Glutamatergic neuron (in vitro differentiated cells): ENCODE measurements at regions not wholly inside any gene's neighbourhood (a gene's known extent, or its start where the extent isn't known, plus 50 kb on each side); places are given as distances from the start of the nearest gene placed in this dataset.

Experiments used
- DNase-seq: peaks from one replicate; pipeline ENCODE4 v3.0.0; 2022
- H3K27ac Mint-ChIP-seq: one replicate; pipeline ENCODE4 v1.8.0; 2020; ENCODE audit warnings: mild to moderate bottlenecking, mixed read lengths, inconsistent platforms; ENCODE audit not compliant: unreplicated experiment
- H3K27me3 Mint-ChIP-seq: one replicate; pipeline ENCODE4 v1.8.0; 2020; ENCODE audit warnings: mild to moderate bottlenecking, moderate library complexity, mixed read lengths, inconsistent platforms; ENCODE audit not compliant: unreplicated experiment
- H3K36me3 Mint-ChIP-seq: one replicate; pipeline ENCODE4 v1.8.0; 2020; ENCODE audit warnings: mild to moderate bottlenecking, mixed read lengths, inconsistent platforms; ENCODE audit not compliant: unreplicated experiment
- H3K4me1 Mint-ChIP-seq: one replicate; pipeline ENCODE4 v1.8.0; 2020; ENCODE audit warnings: mild to moderate bottlenecking, low read depth, mixed read lengths, inconsistent platforms; ENCODE audit not compliant: unreplicated experiment
- H3K4me3 Mint-ChIP-seq: one replicate; pipeline ENCODE4 v1.8.0; 2020; ENCODE audit warnings: mild to moderate bottlenecking, mixed read lengths, inconsistent platforms; ENCODE audit not compliant: unreplicated experiment
- H3K9me3 Mint-ChIP-seq: one replicate; pipeline ENCODE4 v1.8.0; 2020; ENCODE audit warnings: mild to moderate bottlenecking, moderate library complexity, mixed read lengths, inconsistent platforms; ENCODE audit not compliant: unreplicated experiment
- TF ChIP-seq, protein P1 (sequence below): fragments of 200-600 bp; sonication (generic); IDR thresholded peaks from one replicate; pipeline ENCODE4 v1.5.0; 2021; ENCODE audit not compliant: partially characterized antibody, unreplicated experiment

GRCh38 chr12:77319166-77319565 is 253.8 kb upstream of the E2F7 start:
- no peaks in the 10 kb centered on the region for H3K36me3 Mint-ChIP-seq
- no peak overlapping the region for H3K27ac Mint-ChIP-seq
- peaks cover 2% of the 10 kb centered on the region for H3K27me3 Mint-ChIP-seq
- H3K4me3 Mint-ChIP-seq, result no peak overlapping the region
- TF ChIP-seq, protein P1, sequence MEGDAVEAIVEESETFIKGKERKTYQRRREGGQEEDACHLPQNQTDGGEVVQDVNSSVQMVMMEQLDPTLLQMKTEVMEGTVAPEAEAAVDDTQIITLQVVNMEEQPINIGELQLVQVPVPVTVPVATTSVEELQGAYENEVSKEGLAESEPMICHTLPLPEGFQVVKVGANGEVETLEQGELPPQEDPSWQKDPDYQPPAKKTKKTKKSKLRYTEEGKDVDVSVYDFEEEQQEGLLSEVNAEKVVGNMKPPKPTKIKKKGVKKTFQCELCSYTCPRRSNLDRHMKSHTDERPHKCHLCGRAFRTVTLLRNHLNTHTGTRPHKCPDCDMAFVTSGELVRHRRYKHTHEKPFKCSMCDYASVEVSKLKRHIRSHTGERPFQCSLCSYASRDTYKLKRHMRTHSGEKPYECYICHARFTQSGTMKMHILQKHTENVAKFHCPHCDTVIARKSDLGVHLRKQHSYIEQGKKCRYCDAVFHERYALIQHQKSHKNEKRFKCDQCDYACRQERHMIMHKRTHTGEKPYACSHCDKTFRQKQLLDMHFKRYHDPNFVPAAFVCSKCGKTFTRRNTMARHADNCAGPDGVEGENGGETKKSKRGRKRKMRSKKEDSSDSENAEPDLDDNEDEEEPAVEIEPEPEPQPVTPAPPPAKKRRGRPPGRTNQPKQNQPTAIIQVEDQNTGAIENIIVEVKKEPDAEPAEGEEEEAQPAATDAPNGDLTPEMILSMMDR, result no peak
- no peaks in the 10 kb centered on the region for H3K9me3 Mint-ChIP-seq
- no peak for DNase-seq
- peaks cover 8% of the 10 kb centered on the region for H3K4me1 Mint-ChIP-seq

- TF ChIP-seq, protein P1, result no peak
- Mint-ChIP-seq H3K27me3 (no peaks in the 10 kb centered on the region), H3K4me3 (no peak overlapping the region), H3K36me3 (no peaks in the 10 kb centered on the region), H3K27ac (no peak overlapping the region), H3K9me3 (no peaks in the 10 kb centered on the region), H3K4me1 (peaks cover 8% of the 10 kb centered on the region)
- DNase-seq, result no peak
Measured at GRCh38 chr12:77315407-77315806, 250.0 kb upstream of the E2F7 start.

DNA sequence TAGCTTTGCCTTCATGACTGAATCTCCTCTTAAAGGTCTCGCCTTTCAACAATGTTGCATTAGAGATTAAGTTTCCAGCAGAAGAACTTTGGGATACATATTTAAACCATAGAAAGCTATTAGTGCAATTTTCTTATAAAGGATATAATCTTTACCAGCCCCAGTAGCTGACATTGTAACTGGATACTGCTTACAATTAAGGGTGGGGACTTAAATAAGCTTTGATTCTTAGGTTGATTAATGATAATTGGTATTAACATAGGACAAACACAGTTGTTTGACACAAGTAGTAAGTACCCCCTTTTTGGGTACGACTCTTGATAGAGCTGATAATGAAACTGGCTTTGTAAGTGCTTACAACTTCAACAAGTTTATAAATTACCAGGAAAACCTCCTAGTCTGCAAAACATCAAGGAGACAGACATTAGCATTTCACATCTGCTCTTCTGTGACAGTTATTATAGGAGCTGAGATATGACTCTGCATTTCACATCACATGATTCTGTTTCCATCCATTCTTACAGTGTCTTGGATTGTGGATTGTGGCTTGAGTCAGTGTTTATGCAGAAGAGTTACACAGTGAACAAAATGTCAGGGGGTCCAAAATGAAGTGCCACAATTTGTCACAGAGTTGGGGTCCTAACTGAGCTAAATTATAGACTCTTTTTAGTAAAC is 249.1 kb upstream of the E2F7 start:
- no peak overlapping the region for H3K27ac Mint-ChIP-seq
- TF ChIP-seq, protein P1, result no peak
- H3K4me1 Mint-ChIP-seq, result peaks cover 8% of the 10 kb centered on the region

GRCh38 chr12:77308056-77308455 is 242.7 kb upstream of the E2F7 start:
- H3K36me3 Mint-ChIP-seq, result no peaks in the 10 kb centered on the region
- no peak overlapping the region for H3K27ac Mint-ChIP-seq
- H3K4me1 Mint-ChIP-seq, result peaks cover 9% of the 10 kb centered on the region
- TF ChIP-seq, protein P1, result no peak
- H3K27me3 Mint-ChIP-seq, result no peaks in the 10 kb centered on the region
- H3K9me3 Mint-ChIP-seq, result no peaks in the 10 kb centered on the region
- no peak overlapping the region for H3K4me3 Mint-ChIP-seq
- no peak for DNase-seq

More for the DNA sequence above, 249.1 kb upstream of the E2F7 start:
- Mint-ChIP-seq H3K27me3 (no peaks in the 10 kb centered on the region), H3K36me3 (no peaks in the 10 kb centered on the region), H3K9me3 (no peaks in the 10 kb centered on the region), H3K4me3 (no peak overlapping the region)
- DNase-seq, result no peak

DNA sequence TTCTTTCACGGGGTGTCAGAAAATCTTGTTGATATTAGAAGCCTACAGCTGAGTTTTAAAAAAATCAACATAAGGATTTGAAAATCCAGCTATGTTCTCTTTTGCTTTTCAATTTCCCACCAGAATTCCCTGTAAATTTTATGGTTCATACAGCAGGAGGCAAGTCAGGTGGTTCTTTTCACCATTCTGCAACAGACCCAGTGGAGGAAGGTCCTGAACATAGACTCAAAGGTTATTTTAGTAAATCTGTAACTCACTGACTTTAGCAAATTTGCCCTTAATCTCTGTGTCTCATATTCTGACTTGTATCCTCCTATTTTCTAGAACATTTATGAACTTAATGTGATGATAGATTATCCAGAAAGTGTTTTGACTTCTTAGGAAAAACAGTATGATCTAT is 235.4 kb upstream of the E2F7 start:
- H3K4me1 Mint-ChIP-seq, result peaks cover 7% of the 10 kb centered on the region
- H3K4me3 Mint-ChIP-seq, result no peak overlapping the region
- no peaks in the 10 kb centered on the region for H3K9me3 Mint-ChIP-seq
- no peaks in the 10 kb centered on the region for H3K27me3 Mint-ChIP-seq
- TF ChIP-seq, protein P1, result no peak
- DNase-seq, result no peak
- no peak overlapping the region for H3K27ac Mint-ChIP-seq
- no peaks in the 10 kb centered on the region for H3K36me3 Mint-ChIP-seq
